ENCODE measurements at regions not wholly inside any gene's neighbourhood (a gene's known extent, or its start where the extent isn't known, plus 50 kb on each side); places are given as distances from the start of the nearest gene placed in this dataset.

GRCh38 chr5:12965804-12966203 lies 978.7 kb downstream of the DNAH5 start:
- TF ChIP-seq CTCF (IDR thresholded peaks at IDR 0.05; ENCODE audit: borderline replicate concordance, extremely low read depth, low read length, poor library complexity, severe bottlenecking): no peak
- no peak for TF ChIP-seq EZH2 (IDR thresholded peaks at IDR 0.05; ENCODE audit: borderline replicate concordance, low read depth, low read length, severe bottlenecking)
